Neural progenitor cell (in vitro differentiated cells): ENCODE measurements at regions not wholly inside any gene's neighbourhood (a gene's known extent, or its start where the extent isn't known, plus 50 kb on each side); places are given as distances from the start of the nearest gene placed in this dataset.

ENCODE experiments used
- EZH2 ChIP-seq: fragments of 200-600 bp; sonication (generic); IDR thresholded peaks from 2 replicates; pipeline ENCODE4 v1.6.1; 2017; ENCODE audit warnings: antibody characterized with exemption, mild to moderate bottlenecking, moderate library complexity
- TF ChIP-seq, protein P1 (sequence below): fragments of 200-600 bp; sonication (generic); IDR thresholded peaks from 2 replicates; pipeline ENCODE4 v1.5.1; 2017; ENCODE audit warnings: antibody characterized with exemption, mild to moderate bottlenecking

DNA sequence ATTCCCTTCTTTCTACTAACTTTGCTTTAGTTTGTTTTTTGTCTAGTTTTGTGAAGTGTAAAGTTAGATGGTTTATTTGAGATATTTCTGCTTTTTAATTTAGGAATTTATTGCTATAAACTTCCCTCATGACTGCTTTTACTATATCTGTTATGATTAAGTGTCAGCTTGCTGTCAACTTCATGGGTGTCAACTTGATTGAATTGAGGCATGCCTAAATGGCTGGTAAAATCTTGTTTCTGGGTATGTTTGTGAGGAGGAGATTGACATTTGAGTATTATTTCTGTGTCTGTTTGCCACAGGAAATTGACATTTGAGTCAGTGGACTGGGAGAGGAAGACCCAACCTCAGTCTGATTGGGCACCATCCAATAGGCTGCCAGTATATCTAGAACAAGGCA, 1147.0 kb upstream of the EYS start:
- TF ChIP-seq, protein P1, sequence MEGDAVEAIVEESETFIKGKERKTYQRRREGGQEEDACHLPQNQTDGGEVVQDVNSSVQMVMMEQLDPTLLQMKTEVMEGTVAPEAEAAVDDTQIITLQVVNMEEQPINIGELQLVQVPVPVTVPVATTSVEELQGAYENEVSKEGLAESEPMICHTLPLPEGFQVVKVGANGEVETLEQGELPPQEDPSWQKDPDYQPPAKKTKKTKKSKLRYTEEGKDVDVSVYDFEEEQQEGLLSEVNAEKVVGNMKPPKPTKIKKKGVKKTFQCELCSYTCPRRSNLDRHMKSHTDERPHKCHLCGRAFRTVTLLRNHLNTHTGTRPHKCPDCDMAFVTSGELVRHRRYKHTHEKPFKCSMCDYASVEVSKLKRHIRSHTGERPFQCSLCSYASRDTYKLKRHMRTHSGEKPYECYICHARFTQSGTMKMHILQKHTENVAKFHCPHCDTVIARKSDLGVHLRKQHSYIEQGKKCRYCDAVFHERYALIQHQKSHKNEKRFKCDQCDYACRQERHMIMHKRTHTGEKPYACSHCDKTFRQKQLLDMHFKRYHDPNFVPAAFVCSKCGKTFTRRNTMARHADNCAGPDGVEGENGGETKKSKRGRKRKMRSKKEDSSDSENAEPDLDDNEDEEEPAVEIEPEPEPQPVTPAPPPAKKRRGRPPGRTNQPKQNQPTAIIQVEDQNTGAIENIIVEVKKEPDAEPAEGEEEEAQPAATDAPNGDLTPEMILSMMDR: no peak
- TF ChIP-seq EZH2: no peak
